A549 (cell line): ENCODE measurements at regions not wholly inside any gene's neighbourhood (a gene's known extent, or its start where the extent isn't known, plus 50 kb on each side); places are given as distances from the start of the nearest gene placed in this dataset.

Experiments
- CTCF ChIP-seq: fragments of >200 bp; sonication (Bioruptor Twin); formaldehyde crosslinking; IDR thresholded peaks from 3 replicates; pipeline ENCODE4 v1.5.1; 2016
- MAX ChIP-seq: IDR thresholded peaks from 2 replicates; pipeline ENCODE4 v1.6.1; 2012
- POLR2A ChIP-seq: IDR thresholded peaks from 2 replicates; pipeline ENCODE4 v1.6.1; 2012; ENCODE audit warnings: mild to moderate bottlenecking, low read length
- SMC3 ChIP-seq: fragments of >200 bp; sonication (Bioruptor Twin); formaldehyde crosslinking; IDR thresholded peaks from 3 replicates; pipeline ENCODE4 v1.6.1; 2018; ENCODE audit warnings: inconsistent platforms
- ZC3H11A ChIP-seq: fragments of 450-650 bp; IDR thresholded peaks from 2 replicates; pipeline ENCODE4 v1.6.1; 2014; ENCODE audit warnings: antibody characterized with exemption, mild to moderate bottlenecking
- ZNF302 ChIP-seq: fragments of 250-450 bp; sonication (Bioruptor Pico); IDR thresholded peaks from 2 replicates; pipeline ENCODE4 v1.9.0; 2021; ENCODE audit warnings: inconsistent platforms, mild to moderate bottlenecking, moderate library complexity
- TF ChIP-seq, protein P1 (sequence below): IDR thresholded peaks from 2 replicates; pipeline ENCODE4 v1.6.1; 2012
- TF ChIP-seq, protein P2 (sequence below): fragments of 450-650 bp; IDR thresholded peaks from 2 replicates; pipeline ENCODE4 v1.6.1; 2014; ENCODE audit warnings: antibody characterized with exemption

DNA sequence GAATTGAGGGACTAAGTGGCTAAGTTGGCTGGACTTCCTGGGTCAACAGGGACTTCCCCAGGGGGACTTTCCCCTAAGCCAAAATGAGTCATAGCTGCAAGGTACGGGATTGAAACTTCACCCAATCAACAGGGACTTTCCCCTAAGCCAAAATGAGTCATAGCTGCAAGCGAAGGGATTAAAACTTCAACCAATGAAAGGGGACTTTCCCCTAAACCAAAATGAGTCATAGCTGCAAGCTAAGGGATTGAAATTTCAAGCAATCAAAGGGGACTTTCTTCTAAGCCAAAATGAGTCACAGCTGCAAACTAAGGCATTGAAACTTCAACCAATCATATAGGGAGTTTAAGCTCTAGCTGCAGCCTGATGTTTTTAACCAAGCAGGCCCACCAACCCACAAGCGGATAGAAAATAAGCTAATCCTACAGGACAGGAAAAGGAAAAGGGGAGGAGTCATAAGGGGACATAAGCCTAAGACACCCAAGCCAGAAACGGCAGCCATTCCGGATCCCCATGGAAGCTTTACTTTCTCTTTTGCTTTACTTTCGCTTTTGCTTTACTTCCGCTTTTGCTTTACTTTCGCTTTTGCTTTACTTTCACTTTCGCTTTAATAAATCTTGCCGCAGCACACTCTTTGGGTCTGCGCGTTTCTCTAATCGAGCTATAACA is 1375.4 kb upstream of the CELF4 start:
- TF ChIP-seq ZNF302 (no peak), CTCF (no peak), ZC3H11A (no peak), POLR2A (no peak), SMC3 (no peak), MAX (no peak)
- TF ChIP-seq, protein P1, sequence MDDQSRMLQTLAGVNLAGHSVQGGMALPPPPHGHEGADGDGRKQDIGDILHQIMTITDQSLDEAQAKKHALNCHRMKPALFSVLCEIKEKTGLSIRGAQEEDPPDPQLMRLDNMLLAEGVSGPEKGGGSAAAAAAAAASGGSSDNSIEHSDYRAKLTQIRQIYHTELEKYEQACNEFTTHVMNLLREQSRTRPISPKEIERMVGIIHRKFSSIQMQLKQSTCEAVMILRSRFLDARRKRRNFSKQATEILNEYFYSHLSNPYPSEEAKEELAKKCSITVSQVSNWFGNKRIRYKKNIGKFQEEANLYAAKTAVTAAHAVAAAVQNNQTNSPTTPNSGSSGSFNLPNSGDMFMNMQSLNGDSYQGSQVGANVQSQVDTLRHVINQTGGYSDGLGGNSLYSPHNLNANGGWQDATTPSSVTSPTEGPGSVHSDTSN: no peak
- TF ChIP-seq, protein P2, sequence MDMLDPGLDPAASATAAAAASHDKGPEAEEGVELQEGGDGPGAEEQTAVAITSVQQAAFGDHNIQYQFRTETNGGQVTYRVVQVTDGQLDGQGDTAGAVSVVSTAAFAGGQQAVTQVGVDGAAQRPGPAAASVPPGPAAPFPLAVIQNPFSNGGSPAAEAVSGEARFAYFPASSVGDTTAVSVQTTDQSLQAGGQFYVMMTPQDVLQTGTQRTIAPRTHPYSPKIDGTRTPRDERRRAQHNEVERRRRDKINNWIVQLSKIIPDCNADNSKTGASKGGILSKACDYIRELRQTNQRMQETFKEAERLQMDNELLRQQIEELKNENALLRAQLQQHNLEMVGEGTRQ: no peak
